ENCODE measurements at regions not wholly inside any gene's neighbourhood (a gene's known extent, or its start where the extent isn't known, plus 50 kb on each side); places are given as distances from the start of the nearest gene placed in this dataset.

DNA sequence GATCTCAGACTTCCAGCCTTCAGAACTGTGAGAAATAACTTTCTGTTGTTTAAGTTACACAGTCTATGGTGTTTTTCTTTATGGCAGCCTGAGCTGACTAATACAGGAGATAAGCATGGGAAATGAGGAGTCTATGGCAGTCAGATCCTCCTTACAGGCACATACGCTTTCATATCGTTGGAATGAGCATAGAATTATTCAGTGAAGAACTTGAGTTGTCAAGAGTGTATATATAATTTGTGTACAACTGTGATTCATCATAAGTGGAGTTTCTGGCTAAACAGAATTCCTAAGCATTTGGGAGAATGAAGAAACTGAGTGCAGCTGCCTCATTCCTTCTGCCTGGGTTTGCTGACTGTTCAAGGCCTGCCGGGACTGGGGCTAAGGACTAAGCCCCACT, 516.7 kb downstream of the ADRA2A start (continued):
- TF ChIP-seq REST (IDR thresholded peaks at IDR 0.05; ENCODE audit: unreplicated experiment) = no peak

DNA sequence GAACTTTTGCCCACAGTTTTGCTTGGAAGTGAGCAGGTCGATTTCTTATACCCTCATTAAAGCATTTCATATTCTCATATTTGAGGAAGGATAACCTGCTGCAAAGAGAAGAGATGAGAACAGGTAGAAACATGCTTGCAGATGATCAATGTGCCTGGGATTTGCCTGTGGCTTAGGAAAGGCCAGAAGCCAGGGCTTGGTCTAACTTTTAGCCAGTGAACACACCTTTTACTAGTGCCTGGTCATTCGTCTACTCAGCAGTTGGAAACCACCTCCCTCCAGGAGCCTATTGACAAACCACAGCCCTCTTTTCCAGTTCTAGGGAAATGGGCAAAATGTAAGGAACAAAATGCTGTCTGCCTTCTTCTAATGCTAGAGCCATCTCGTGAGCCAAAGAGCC, 518.3 kb downstream of the ADRA2A start:
- Mint-ChIP-seq H3K4me1 (peaks cover 4% of the 10 kb centered on the region; the same call in 1 of the 3 replicates), H3K27ac (no peak overlapping the region), H3K9me3 (peaks cover 4% of the 10 kb centered on the region; the same call in 1 of the 3 replicates), H3K36me3 (ENCODE audit: low read depth) (no peaks in the 10 kb centered on the region; the same call in 2 of the 3 replicates), H3K4me3 (no peak overlapping the region), H3K27me3 (ENCODE audit: insufficient read depth, low read depth, poor library complexity) (peaks cover 2% of the 10 kb centered on the region)
- no peaks in the 10 kb centered on the region for H3K4me1 ChIP-seq (ENCODE audit: insufficient read depth)
- H3K27ac ChIP-seq (ENCODE audit: low read depth) = no peak overlapping the region
- H3K36me3 ChIP-seq (ENCODE audit: insufficient read depth) = no peaks in the 10 kb centered on the region
- no peaks in the 10 kb centered on the region for H4K20me1 ChIP-seq (replicated peaks; ENCODE audit: insufficient read depth)
- H3K4me2 ChIP-seq = no peak overlapping the region
- no peaks in the 10 kb centered on the region for H3K79me2 ChIP-seq (replicated peaks; ENCODE audit: insufficient read depth)
- no peaks in the 10 kb centered on the region for H3K27me3 ChIP-seq (ENCODE audit: insufficient read depth)
- no peak for DNase-seq (ENCODE audit: low spot score)
- H3F3A ChIP-seq (replicated peaks; ENCODE audit: low read depth) = no peaks in the 10 kb centered on the region
- no peak overlapping the region for H2AFZ ChIP-seq
- H3K9me2 ChIP-seq (ENCODE audit: insufficient read depth) = no peaks in the 10 kb centered on the region
- no peak for ATAC-seq
- H3K4me3 ChIP-seq = no peak overlapping the region
- TF ChIP-seq EZH2 (IDR thresholded peaks at IDR 0.05; ENCODE audit: low read depth, unreplicated experiment) (no peak), POLR2AphosphoS5 (IDR thresholded peaks at IDR 0.05; ENCODE audit: low read depth) (no peak), EZH2phosphoT487 (IDR thresholded peaks at IDR 0.05; ENCODE audit: unreplicated experiment) (no peak), REST (IDR thresholded peaks at IDR 0.05; ENCODE audit: unreplicated experiment) (no peak), STAT1 (IDR thresholded peaks at IDR 0.05; ENCODE audit: unreplicated experiment) (no peak), ZNF114 (CRISPR knock-in tag; IDR thresholded peaks at IDR 0.05) (no peak), CTCF (conservative IDR thresholded peaks at IDR 0.05; ENCODE audit: low read depth in 2 of 2) (no peak), ETS1 (IDR thresholded peaks at IDR 0.05) (no peak), JUNB (IDR thresholded peaks at IDR 0.05; ENCODE audit: unreplicated experiment) (no peak), CREB1 (CRISPR knock-in tag; IDR thresholded peaks at IDR 0.05; ENCODE audit: low read depth) (no peak), ZNF331 (CRISPR knock-in tag; IDR thresholded peaks at IDR 0.05; ENCODE audit: low read depth) (no peak), NANOG (IDR thresholded peaks at IDR 0.05; ENCODE audit: borderline replicate concordance) (no peak)
